ENCODE measurements at regions not wholly inside any gene's neighbourhood (a gene's known extent, or its start where the extent isn't known, plus 50 kb on each side); places are given as distances from the start of the nearest gene placed in this dataset.

- TF ChIP-seq CTCF (IDR thresholded peaks at IDR 0.05) (no peak), POLR2A (IDR thresholded peaks at IDR 0.05) (no peak), EP300 (IDR thresholded peaks at IDR 0.05) (no peak)
Measured at GRCh38 chr1:239944666-239945065, 147.0 kb upstream of the FMN2 start.

Data from ovary (tissue), 3 donors.